IMR-90 (cell line): ENCODE measurements at regions not wholly inside any gene's neighbourhood (a gene's known extent, or its start where the extent isn't known, plus 50 kb on each side); places are given as distances from the start of the nearest gene placed in this dataset.

ENCODE experiments used
- CEBPB ChIP-seq: IDR thresholded peaks from 2 replicates; pipeline ENCODE4 v1.6.1; 2012; ENCODE audit warnings: low read depth, low read length, improper control_type of control experiment
- CTCF ChIP-seq: conservative IDR thresholded peaks from 2 replicates; pipeline ENCODE4 v1.5.1; 2012; ENCODE audit warnings: mild to moderate bottlenecking, low read depth, low read length, improper control_type of control experiment
- FOS ChIP-seq: fragments of 150-350 bp; IDR thresholded peaks from 2 replicates; pipeline ENCODE4 v1.6.1; 2016; ENCODE audit warnings: low read depth, low read length
- MAFK ChIP-seq: IDR thresholded peaks from 2 replicates; pipeline ENCODE4 v1.6.1; 2012; ENCODE audit warnings: low read depth, low read length, improper control_type of control experiment
- MAZ ChIP-seq: IDR thresholded peaks from 2 replicates; pipeline ENCODE4 v1.6.1; 2012; ENCODE audit warnings: low read depth, mild to moderate bottlenecking, low read length, improper control_type of control experiment, moderate library complexity, borderline replicate concordance
- MXI1 ChIP-seq: IDR thresholded peaks from 2 replicates; pipeline ENCODE4 v1.6.1; 2012; ENCODE audit warnings: low read depth, mild to moderate bottlenecking, low read length, moderate library complexity, borderline replicate concordance
- NFE2L2 ChIP-seq: fragments of 150-350 bp; IDR thresholded peaks from 2 replicates; pipeline ENCODE4 v1.6.1; 2016; ENCODE audit warnings: low read depth, mild to moderate bottlenecking, low read length
- POLR2A ChIP-seq: IDR thresholded peaks from 2 replicates; pipeline ENCODE4 v1.6.1; 2012; ENCODE audit warnings: mild to moderate bottlenecking, low read depth, low read length
- RAD21 ChIP-seq: IDR thresholded peaks from 2 replicates; pipeline ENCODE4 v1.6.1; 2012; ENCODE audit warnings: low read length, improper control_type of control experiment
- RFX5 ChIP-seq: IDR thresholded peaks from 2 replicates; pipeline ENCODE4 v1.8.0; 2012; ENCODE audit warnings: low read depth, mild to moderate bottlenecking, low read length, moderate library complexity
- SMC3 ChIP-seq: fragments of 150-350 bp; IDR thresholded peaks from 2 replicates; pipeline ENCODE4 v1.6.1; 2016; ENCODE audit warnings: low read depth, mild to moderate bottlenecking, antibody characterized with exemption, low read length, moderate library complexity

GRCh38 chr6:44670146-44670545, 282.6 kb downstream of the CDC5L start:
- TF ChIP-seq CTCF (no peak), FOS (no peak), NFE2L2 (no peak), POLR2A (no peak), SMC3 (no peak), RAD21 (no peak), MXI1 (no peak), MAZ (no peak), CEBPB (no peak), RFX5 (no peak), MAFK (no peak)
